CD4-positive, alpha-beta T cell treated with Interleukin-4 for 4 hours (primary cell): ENCODE measurements at regions not wholly inside any gene's neighbourhood (a gene's known extent, or its start where the extent isn't known, plus 50 kb on each side); places are given as distances from the start of the nearest gene placed in this dataset.

ENCODE experiments used
- DNase-seq: peaks from one replicate; pipeline ENCODE4 v3.0.0-alpha.2; 2020

GRCh38 chr2:226515344-226516055 is 284.1 kb downstream of the IRS1 start:
- no peak for DNase-seq

GRCh38 chr2:226514895-226515294 is 284.7 kb downstream of the IRS1 start:
- no peak for DNase-seq

- DNase-seq, result no peak
Measured at GRCh38 chr2:226511311-226511710, 288.3 kb downstream of the IRS1 start.

- DNase-seq, result no peak
Measured at GRCh38 chr2:226508683-226509082, 290.9 kb downstream of the IRS1 start.

- no peak for DNase-seq
Measured at GRCh38 chr2:226508005-226508404, 291.6 kb downstream of the IRS1 start.

- no peak for DNase-seq
Measured at GRCh38 chr2:226497146-226497909, 302.3 kb downstream of the IRS1 start.

- DNase-seq, result no peak
Measured at GRCh38 chr2:226496273-226496550, 303.4 kb downstream of the IRS1 start.

- DNase-seq, result no peak
Measured at GRCh38 chr2:226495466-226496272, 304.0 kb downstream of the IRS1 start.

GRCh38 chr2:226491112-226491511 is 308.5 kb downstream of the IRS1 start:
- DNase-seq, result no peak

GRCh38 chr2:226489775-226490541 is 309.7 kb downstream of the IRS1 start:
- no peak for DNase-seq

- no peak for DNase-seq
Measured at GRCh38 chr2:226488034-226488433, 311.6 kb downstream of the IRS1 start.

GRCh38 chr2:226487573-226487972 is 312.0 kb downstream of the IRS1 start:
- DNase-seq, result no peak

- DNase-seq, result no peak
Measured at GRCh38 chr2:226483745-226484619, 315.6 kb downstream of the IRS1 start.

GRCh38 chr2:226483143-226483542 is 316.5 kb downstream of the IRS1 start:
- no peak for DNase-seq

- no peak for DNase-seq
Measured at GRCh38 chr2:226478109-226478809, 321.4 kb downstream of the IRS1 start.

- no peak for DNase-seq
Measured at GRCh38 chr2:226477221-226478108, 322.2 kb downstream of the IRS1 start.

- no peak for DNase-seq
Measured at GRCh38 chr2:226475650-226476049, 324.0 kb downstream of the IRS1 start.

- DNase-seq, result no peak
Measured at GRCh38 chr2:226474131-226474530, 325.5 kb downstream of the IRS1 start.

GRCh38 chr2:226471987-226472470 is 327.6 kb downstream of the IRS1 start:
- no peak for DNase-seq

- no peak for DNase-seq
Measured at GRCh38 chr2:226467633-226468032, 332.0 kb downstream of the IRS1 start.
